ENCODE measurements at regions not wholly inside any gene's neighbourhood (a gene's known extent, or its start where the extent isn't known, plus 50 kb on each side); places are given as distances from the start of the nearest gene placed in this dataset.

DNA sequence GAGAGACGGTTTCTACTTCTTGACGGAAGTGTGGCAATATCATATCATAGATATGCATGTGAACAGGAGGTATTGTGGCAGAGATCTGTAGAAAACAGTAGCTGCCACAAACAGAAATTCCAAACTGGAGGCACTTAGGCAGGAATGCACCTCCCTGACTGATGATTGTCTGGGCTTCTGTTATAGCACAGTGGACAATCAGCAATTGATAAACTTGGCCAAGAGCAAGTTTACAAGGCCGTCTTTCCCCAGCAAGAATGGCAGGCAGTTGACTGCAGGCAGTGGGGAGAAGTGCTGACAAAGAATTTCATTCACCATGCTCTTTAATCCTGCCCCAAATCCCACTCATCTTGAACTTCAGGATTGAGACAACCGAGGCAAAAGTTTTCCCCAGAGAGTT lies 114.4 kb upstream of the STOX2 start:
- FAIRE-seq (no peak), DNase-seq (no peak)
- no peak overlapping the region for H3K9ac ChIP-seq (ENCODE audit: low read length in 3 of 3)
- no peaks in the 10 kb centered on the region for H3K36me3 ChIP-seq (ENCODE audit: control insufficient read depth in 2 of 3, insufficient read depth in 3 of 3, low read length in 3 of 3)
- peaks cover 0 to 3% (median 0%) of the 10 kb centered on the region in 3 donors for H3K4me1 ChIP-seq (ENCODE audit: control insufficient read depth in 2 of 3, insufficient read depth in 2 of 3, low read depth in 1 of 3, low read length in 3 of 3)
- no peak overlapping the region for H3K4me3 ChIP-seq (ENCODE audit: low read length in 3 of 3)
- no peak overlapping the region for H3K27ac ChIP-seq (ENCODE audit: low read depth in 2 of 2, low read length in 2 of 2)
- TF ChIP-seq, protein P1, sequence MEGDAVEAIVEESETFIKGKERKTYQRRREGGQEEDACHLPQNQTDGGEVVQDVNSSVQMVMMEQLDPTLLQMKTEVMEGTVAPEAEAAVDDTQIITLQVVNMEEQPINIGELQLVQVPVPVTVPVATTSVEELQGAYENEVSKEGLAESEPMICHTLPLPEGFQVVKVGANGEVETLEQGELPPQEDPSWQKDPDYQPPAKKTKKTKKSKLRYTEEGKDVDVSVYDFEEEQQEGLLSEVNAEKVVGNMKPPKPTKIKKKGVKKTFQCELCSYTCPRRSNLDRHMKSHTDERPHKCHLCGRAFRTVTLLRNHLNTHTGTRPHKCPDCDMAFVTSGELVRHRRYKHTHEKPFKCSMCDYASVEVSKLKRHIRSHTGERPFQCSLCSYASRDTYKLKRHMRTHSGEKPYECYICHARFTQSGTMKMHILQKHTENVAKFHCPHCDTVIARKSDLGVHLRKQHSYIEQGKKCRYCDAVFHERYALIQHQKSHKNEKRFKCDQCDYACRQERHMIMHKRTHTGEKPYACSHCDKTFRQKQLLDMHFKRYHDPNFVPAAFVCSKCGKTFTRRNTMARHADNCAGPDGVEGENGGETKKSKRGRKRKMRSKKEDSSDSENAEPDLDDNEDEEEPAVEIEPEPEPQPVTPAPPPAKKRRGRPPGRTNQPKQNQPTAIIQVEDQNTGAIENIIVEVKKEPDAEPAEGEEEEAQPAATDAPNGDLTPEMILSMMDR (IDR thresholded peaks at IDR 0.05; ENCODE audit: borderline replicate concordance, extremely low read depth, insufficient read depth): no peak
- H3K27me3 ChIP-seq (ENCODE audit: control insufficient read depth, insufficient read depth, low read length): no peaks in the 10 kb centered on the region
- intact Hi-C loops (cut with DNase I): no loop called here
- peaks cover 0 to 14% (median 0%) of the 10 kb centered on the region in 3 donors for H3K9me3 ChIP-seq (ENCODE audit: control insufficient read depth in 2 of 3, insufficient read depth in 1 of 3, low read length in 3 of 3)

DNA sequence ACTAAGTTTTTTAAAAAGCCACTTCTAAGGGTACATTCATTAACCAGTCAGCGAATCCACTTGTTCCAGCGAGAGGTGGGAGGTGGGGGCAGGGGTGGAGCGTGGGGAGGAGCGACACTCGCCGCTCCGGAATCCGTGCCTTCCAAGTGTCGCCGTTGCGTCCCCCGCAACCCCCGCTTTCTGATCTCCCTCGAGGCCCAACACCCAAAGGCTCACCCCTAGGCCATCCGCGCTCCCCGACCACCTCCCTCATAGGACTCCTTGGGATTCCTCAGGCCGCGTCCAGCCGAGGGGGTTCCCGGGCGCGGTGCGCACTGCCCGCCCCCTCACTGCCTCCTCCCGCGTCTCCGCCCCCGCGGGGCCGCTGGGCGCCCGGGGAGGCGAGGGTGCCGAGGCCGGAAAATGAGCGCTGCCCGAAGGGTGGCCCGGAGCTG lies 108.1 kb upstream of the STOX2 start:
- Histone ChIP-seq H3K27ac (ENCODE audit: low read depth in 2 of 2, low read length in 2 of 2) (no peak overlapping the region), H3K4me3 (ENCODE audit: low read length in 3 of 3) (peak overlapping the region; percentile 37 to 70 (median 44)), H3K36me3 (ENCODE audit: control insufficient read depth in 2 of 3, insufficient read depth in 3 of 3, low read length in 3 of 3) (no peaks in the 10 kb centered on the region), H3K27me3 (ENCODE audit: control insufficient read depth, insufficient read depth, low read length) (no peaks in the 10 kb centered on the region), H3K9me3 (ENCODE audit: control insufficient read depth in 2 of 3, insufficient read depth in 1 of 3, low read length in 3 of 3) (peaks cover 0 to 14% (median 0%) of the 10 kb centered on the region in 3 donors), H3K4me1 (ENCODE audit: control insufficient read depth in 2 of 3, insufficient read depth in 2 of 3, low read depth in 1 of 3, low read length in 3 of 3) (no peaks in the 10 kb centered on the region), H3K9ac (ENCODE audit: low read length in 3 of 3) (no peak overlapping the region)
- intact Hi-C loops (cut with DNase I): no loop called here
- DNase-seq (peak in 4 of 5 donors; percentile 70 to 85 (median 72)), FAIRE-seq (no peak)
- TF ChIP-seq, protein P1 (IDR thresholded peaks at IDR 0.05; ENCODE audit: borderline replicate concordance, extremely low read depth, insufficient read depth): no peak

DNA sequence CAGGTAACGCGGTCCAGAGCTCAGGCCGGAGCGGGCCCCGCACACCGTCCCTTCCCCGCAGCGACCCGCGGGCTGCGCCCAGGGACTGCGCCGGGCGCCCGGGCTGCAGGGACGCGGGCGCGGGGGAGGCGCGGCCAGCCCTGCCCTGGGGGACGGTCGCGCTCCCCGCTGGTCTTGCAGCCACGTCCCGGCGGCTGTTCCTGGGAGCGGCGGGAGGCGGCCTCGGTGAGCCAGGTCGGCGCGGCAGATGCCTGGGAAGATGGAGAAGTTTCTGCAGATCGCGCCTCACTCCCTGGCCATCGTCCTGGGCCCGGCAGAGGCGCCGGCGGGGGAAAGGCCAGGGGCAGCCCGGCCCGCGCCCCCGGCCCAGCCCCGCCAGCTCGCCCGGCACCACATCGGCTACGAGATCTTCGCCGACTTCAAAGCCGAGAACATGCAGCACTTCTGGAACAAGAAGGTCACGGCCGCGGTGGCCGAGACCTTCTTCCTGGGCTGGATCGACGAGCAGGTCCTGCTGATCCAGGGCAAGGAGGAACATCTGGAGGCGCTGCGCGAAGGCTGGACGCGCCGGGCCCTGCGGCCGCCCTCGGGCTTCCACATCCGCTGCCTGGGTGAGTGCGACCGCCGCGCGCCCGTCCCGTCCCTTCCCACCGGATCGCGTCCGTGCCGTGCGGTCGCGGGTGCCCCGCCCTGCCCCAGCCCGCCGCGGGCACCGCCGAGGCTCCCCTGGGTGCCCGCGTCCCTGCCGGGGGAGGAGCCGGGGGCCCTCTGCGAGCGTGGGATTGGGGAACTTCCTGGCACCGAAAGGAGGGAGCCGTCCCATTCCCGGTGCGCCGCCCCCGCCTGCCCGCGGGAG lies 107.4 kb upstream of the STOX2 start:
- Histone ChIP-seq H3K36me3 (ENCODE audit: control insufficient read depth in 2 of 3, insufficient read depth in 3 of 3, low read length in 3 of 3) (no peaks in the 10 kb centered on the region), H3K27ac (ENCODE audit: low read depth in 2 of 2, low read length in 2 of 2) (peak overlapping the region; percentile 61 to 71), H3K9me3 (ENCODE audit: control insufficient read depth in 2 of 3, insufficient read depth in 1 of 3, low read length in 3 of 3) (peaks cover 0 to 12% (median 0%) of the 10 kb centered on the region in 3 donors), H3K9ac (ENCODE audit: low read length in 3 of 3) (peak overlapping the region in 2 of 3 donors; percentile 49 to 51), H3K4me1 (ENCODE audit: control insufficient read depth in 2 of 3, insufficient read depth in 2 of 3, low read depth in 1 of 3, low read length in 3 of 3) (no peaks in the 10 kb centered on the region), H3K4me3 (ENCODE audit: low read length in 3 of 3) (peak overlapping the region in 2 of 3 donors; percentile 45 to 70), H3K27me3 (ENCODE audit: control insufficient read depth, insufficient read depth, low read length) (no peaks in the 10 kb centered on the region)
- intact Hi-C loops (cut with DNase I): no loop called here
- FAIRE-seq (no peak), DNase-seq (peak; percentile 65 to 81 (median 67))
- TF ChIP-seq, protein P1 (IDR thresholded peaks at IDR 0.05; ENCODE audit: borderline replicate concordance, extremely low read depth, insufficient read depth): no peak

Measured in kidney (tissue), 13 donors.